WTC11 (cell line): ENCODE measurements at regions not wholly inside any gene's neighbourhood (a gene's known extent, or its start where the extent isn't known, plus 50 kb on each side); places are given as distances from the start of the nearest gene placed in this dataset.

Source experiments
- ATAC-seq: fragments of 200-7000 bp; cut with Tn5 transposase; 2 replicates; pipeline ENCODE4 v1.10.0; 2021; ENCODE audit warnings: mild to moderate bottlenecking, moderate library complexity
- CTCF ChIA-PET: fragments of 300-600 bp; sonication (Branson Sonifier 250); formaldehyde crosslinking; loops from one replicate; lab custom pipeline; 2021; ENCODE audit warnings: antibody characterized with exemption; lab: Charles Lee
- POLR2A ChIA-PET: fragments of 350-600 bp; sonication (Branson Sonifier 250); formaldehyde crosslinking; loops from one replicate; lab custom pipeline; 2021; ENCODE audit warnings: antibody characterized with exemption; lab: Charles Lee
- DNase-seq: peaks from one replicate; pipeline ENCODE4 v3.0.0; 2021; ENCODE audit warnings: low spot score
- H3K27ac Mint-ChIP-seq: 2 replicates; pipeline ENCODE4 v1.8.0; 2021; ENCODE audit warnings: mixed read lengths
- H3K27me3 Mint-ChIP-seq: 2 replicates; pipeline ENCODE4 v1.8.0; 2021; ENCODE audit warnings: low read depth, mild to moderate bottlenecking, moderate library complexity, mixed read lengths
- H3K36me3 Mint-ChIP-seq: 2 replicates; pipeline ENCODE4 v1.8.0; 2021; ENCODE audit warnings: mixed read lengths
- H3K4me1 Mint-ChIP-seq: 2 replicates; pipeline ENCODE4 v1.8.0; 2022; ENCODE audit warnings: mixed read lengths
- H3K4me3 Mint-ChIP-seq: 2 replicates; pipeline ENCODE4 v1.8.0; 2021; ENCODE audit warnings: mild to moderate bottlenecking, moderate library complexity, mixed read lengths
- H3K9me3 Mint-ChIP-seq: 2 replicates; pipeline ENCODE4 v1.8.0; 2021; ENCODE audit warnings: mixed read lengths
- CREB1 ChIP-seq: sonication (generic); formaldehyde crosslinking; IDR thresholded peaks from 2 replicates; pipeline ENCODE4 v1.8.0; 2023; ENCODE audit warnings: mild to moderate bottlenecking, missing genetic modification reagents
- GTF2I ChIP-seq: fragments of 250-450 bp; sonication (Bioruptor Pico); conservative IDR thresholded peaks from 2 replicates; pipeline ENCODE4 v1.4.0; 2021; ENCODE audit warnings: mild to moderate bottlenecking
- IRF2 ChIP-seq: sonication (generic); formaldehyde crosslinking; IDR thresholded peaks from 2 replicates; pipeline ENCODE4 v1.8.0; 2022; ENCODE audit warnings: low read depth, missing genetic modification reagents, borderline replicate concordance
- JAZF1 ChIP-seq: fragments of 250-450 bp; sonication (Bioruptor Pico); IDR thresholded peaks from 2 replicates; pipeline ENCODE4 v1.9.0; 2021; ENCODE audit warnings: moderate library complexity, mild to moderate bottlenecking, inconsistent platforms
- KAT7 ChIP-seq: sonication (generic); formaldehyde crosslinking; IDR thresholded peaks from 2 replicates; pipeline ENCODE4 v1.8.1; 2023; ENCODE audit warnings: missing genetic modification reagents, mild to moderate bottlenecking, borderline replicate concordance
- NR1H2 ChIP-seq: sonication (generic); formaldehyde crosslinking; IDR thresholded peaks from 2 replicates; pipeline ENCODE4 v1.9.0; 2021; ENCODE audit warnings: mild to moderate bottlenecking, moderate library complexity, missing genetic modification reagents
- SOX15 ChIP-seq: fragments of 250-450 bp; sonication (Bioruptor Pico); IDR thresholded peaks from 2 replicates; pipeline ENCODE4 v1.9.0; 2021; ENCODE audit warnings: mild to moderate bottlenecking
- TP53 ChIP-seq: sonication (generic); formaldehyde crosslinking; IDR thresholded peaks from 2 replicates; pipeline ENCODE4 v1.8.1; 2023; ENCODE audit warnings: mild to moderate bottlenecking, missing genetic modification reagents
- USF2 ChIP-seq: sonication (generic); formaldehyde crosslinking; IDR thresholded peaks from 2 replicates; pipeline ENCODE4 v1.8.1; 2023; ENCODE audit warnings: mild to moderate bottlenecking, missing genetic modification reagents, moderate library complexity
- ZNF219 ChIP-seq: sonication (generic); formaldehyde crosslinking; IDR thresholded peaks from 2 replicates; pipeline ENCODE4 v1.8.0; 2023; ENCODE audit warnings: missing genetic modification reagents, mild to moderate bottlenecking, borderline replicate concordance
- ZNF317 ChIP-seq: sonication (generic); formaldehyde crosslinking; IDR thresholded peaks from 2 replicates; pipeline ENCODE4 v1.8.1; 2023; ENCODE audit warnings: low read depth, mild to moderate bottlenecking, moderate library complexity, missing genetic modification reagents, borderline replicate concordance
- ZNF396 ChIP-seq: fragments of 250-450 bp; sonication (Bioruptor Pico); IDR thresholded peaks from 2 replicates; pipeline ENCODE4 v1.8.0; 2021; ENCODE audit warnings: mild to moderate bottlenecking, moderate library complexity, borderline replicate concordance
- ZNF532 ChIP-seq: fragments of 250-450 bp; sonication (Bioruptor Pico); IDR thresholded peaks from 2 replicates; pipeline ENCODE4 v1.9.0; 2021; ENCODE audit warnings: mild to moderate bottlenecking, borderline replicate concordance
- TF ChIP-seq, protein P1 (sequence below): sonication (generic); formaldehyde crosslinking; IDR thresholded peaks from 2 replicates; pipeline ENCODE4 v1.8.0; 2022; ENCODE audit warnings: missing genetic modification reagents
- TF ChIP-seq, protein P2 (sequence below): fragments of 250-450 bp; sonication (Bioruptor Pico); IDR thresholded peaks from 2 replicates; pipeline ENCODE4 v1.9.0; 2021; ENCODE audit warnings: moderate library complexity, mild to moderate bottlenecking, inconsistent platforms, borderline replicate concordance
- TF ChIP-seq, protein P3 (sequence below): fragments of 250-450 bp; sonication (Bioruptor Pico); IDR thresholded peaks from 2 replicates; pipeline ENCODE4 v2.1.2; 2022; ENCODE audit warnings: mild to moderate bottlenecking, moderate library complexity

- POLR2A ChIA-PET: no interaction called here
- peaks cover 10% of the 10 kb centered on the region; the same call in 1 of the 2 replicates for H3K4me1 Mint-ChIP-seq
- no peak overlapping the region for H3K4me3 Mint-ChIP-seq
- H3K9me3 Mint-ChIP-seq: peaks cover 24% of the 10 kb centered on the region
- H3K36me3 Mint-ChIP-seq: no peaks in the 10 kb centered on the region; the same call in 1 of the 2 replicates
- TF ChIP-seq CREB1 (CRISPR knock-in tag) (no peak), ZNF219 (CRISPR knock-in tag) (no peak), IRF2 (CRISPR knock-in tag) (no peak), GTF2I (no peak), USF2 (no peak), JAZF1 (CRISPR knock-in tag) (no peak)
- TF ChIP-seq, protein P1, sequence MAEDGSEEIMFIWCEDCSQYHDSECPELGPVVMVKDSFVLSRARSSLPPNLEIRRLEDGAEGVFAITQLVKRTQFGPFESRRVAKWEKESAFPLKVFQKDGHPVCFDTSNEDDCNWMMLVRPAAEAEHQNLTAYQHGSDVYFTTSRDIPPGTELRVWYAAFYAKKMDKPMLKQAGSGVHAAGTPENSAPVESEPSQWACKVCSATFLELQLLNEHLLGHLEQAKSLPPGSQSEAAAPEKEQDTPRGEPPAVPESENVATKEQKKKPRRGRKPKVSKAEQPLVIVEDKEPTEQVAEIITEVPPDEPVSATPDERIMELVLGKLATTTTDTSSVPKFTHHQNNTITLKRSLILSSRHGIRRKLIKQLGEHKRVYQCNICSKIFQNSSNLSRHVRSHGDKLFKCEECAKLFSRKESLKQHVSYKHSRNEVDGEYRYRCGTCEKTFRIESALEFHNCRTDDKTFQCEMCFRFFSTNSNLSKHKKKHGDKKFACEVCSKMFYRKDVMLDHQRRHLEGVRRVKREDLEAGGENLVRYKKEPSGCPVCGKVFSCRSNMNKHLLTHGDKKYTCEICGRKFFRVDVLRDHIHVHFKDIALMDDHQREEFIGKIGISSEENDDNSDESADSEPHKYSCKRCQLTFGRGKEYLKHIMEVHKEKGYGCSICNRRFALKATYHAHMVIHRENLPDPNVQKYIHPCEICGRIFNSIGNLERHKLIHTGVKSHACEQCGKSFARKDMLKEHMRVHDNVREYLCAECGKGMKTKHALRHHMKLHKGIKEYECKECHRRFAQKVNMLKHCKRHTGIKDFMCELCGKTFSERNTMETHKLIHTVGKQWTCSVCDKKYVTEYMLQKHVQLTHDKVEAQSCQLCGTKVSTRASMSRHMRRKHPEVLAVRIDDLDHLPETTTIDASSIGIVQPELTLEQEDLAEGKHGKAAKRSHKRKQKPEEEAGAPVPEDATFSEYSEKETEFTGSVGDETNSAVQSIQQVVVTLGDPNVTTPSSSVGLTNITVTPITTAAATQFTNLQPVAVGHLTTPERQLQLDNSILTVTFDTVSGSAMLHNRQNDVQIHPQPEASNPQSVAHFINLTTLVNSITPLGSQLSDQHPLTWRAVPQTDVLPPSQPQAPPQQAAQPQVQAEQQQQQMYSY: no peak
- TF ChIP-seq, protein P2, sequence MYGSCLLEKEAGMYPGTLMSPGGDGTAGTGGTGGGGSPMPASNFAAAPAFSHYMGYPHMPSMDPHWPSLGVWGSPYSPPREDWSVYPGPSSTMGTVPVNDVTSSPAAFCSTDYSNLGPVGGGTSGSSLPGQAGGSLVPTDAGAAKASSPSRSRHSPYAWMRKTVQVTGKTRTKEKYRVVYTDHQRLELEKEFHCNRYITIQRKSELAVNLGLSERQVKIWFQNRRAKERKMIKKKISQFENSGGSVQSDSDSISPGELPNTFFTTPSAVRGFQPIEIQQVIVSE (CRISPR knock-in tag): no peak
- CTCF ChIA-PET: no interaction called here
- H3K27me3 Mint-ChIP-seq: no peaks in the 10 kb centered on the region
- ATAC-seq (no peak), DNase-seq (no peak)
- no peak overlapping the region for H3K27ac Mint-ChIP-seq
Measured at GRCh38 chr18:35808796-35809195, 163.7 kb upstream of the RMP24 start.

- ATAC-seq (no peak), DNase-seq (no peak)
- ChIA-PET CTCF (interaction anchor here (1.1 kb wide), 1 partner anchor 140 kb away, joined by 3 read pairs; no protein-coding TSS in a partner anchor), POLR2A (no interaction called here)
- peaks cover 10% of the 10 kb centered on the region; the same call in 1 of the 2 replicates for H3K4me1 Mint-ChIP-seq
- peaks cover 5% of the 10 kb centered on the region; the same call in 1 of the 2 replicates for H3K36me3 Mint-ChIP-seq
- H3K9me3 Mint-ChIP-seq: peaks cover 33% of the 10 kb centered on the region
- TF ChIP-seq NR1H2: no peak
- no peak for TF ChIP-seq KAT7 (CRISPR knock-in tag)
- TF ChIP-seq ZNF317 (CRISPR knock-in tag): no peak
- TF ChIP-seq TP53 (CRISPR knock-in tag): no peak
- TF ChIP-seq GTF2I: no peak
- no peak for TF ChIP-seq SOX15 (CRISPR knock-in tag)
- TF ChIP-seq, protein P3, sequence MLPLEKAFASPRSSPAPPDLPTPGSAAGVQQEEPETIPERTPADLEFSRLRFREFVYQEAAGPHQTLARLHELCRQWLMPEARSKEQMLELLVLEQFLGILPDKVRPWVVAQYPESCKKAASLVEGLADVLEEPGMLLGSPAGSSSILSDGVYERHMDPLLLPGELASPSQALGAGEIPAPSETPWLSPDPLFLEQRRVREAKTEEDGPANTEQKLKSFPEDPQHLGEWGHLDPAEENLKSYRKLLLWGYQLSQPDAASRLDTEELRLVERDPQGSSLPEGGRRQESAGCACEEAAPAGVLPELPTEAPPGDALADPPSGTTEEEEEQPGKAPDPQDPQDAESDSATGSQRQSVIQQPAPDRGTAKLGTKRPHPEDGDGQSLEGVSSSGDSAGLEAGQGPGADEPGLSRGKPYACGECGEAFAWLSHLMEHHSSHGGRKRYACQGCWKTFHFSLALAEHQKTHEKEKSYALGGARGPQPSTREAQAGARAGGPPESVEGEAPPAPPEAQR (CRISPR knock-in tag): no peak
- no peak for TF ChIP-seq ZNF532
- no peak for TF ChIP-seq ZNF396 (CRISPR knock-in tag)
- H3K27me3 Mint-ChIP-seq: no peaks in the 10 kb centered on the region
- H3K27ac Mint-ChIP-seq: no peak overlapping the region
- H3K4me3 Mint-ChIP-seq: no peak overlapping the region
Measured at GRCh38 chr18:35810520-35810919, 162.0 kb upstream of the RMP24 start.
